OCI-LY3 (cell line): ENCODE measurements at regions not wholly inside any gene's neighbourhood (a gene's known extent, or its start where the extent isn't known, plus 50 kb on each side); places are given as distances from the start of the nearest gene placed in this dataset.

Source experiments
- H2AFZ ChIP-seq: fragments of 200-600, 300-600 bp; shearing (Covaris generic); 2 replicates; pipeline ENCODE4 v1.6.0; 2014; ENCODE audit warnings: antibody characterized with exemption, low read depth, low read length
- H3K27ac ChIP-seq: fragments of 200-600, 300-600 bp; sonication (generic); 2 replicates; pipeline ENCODE4 v1.5.1; 2014; ENCODE audit warnings: mild to moderate bottlenecking, low read length, moderate library complexity, mixed read lengths
- H3K27me3 ChIP-seq: fragments of 200-600, 300-600 bp; sonication (generic); 2 replicates; pipeline ENCODE4 v1.6.1; 2014; ENCODE audit warnings: low read depth, low read length, mixed read lengths
- H3K36me3 ChIP-seq: fragments of 200-600, 300-600 bp; sonication (generic); replicated peaks from 2 replicates; pipeline ENCODE3; 2014; ENCODE audit warnings: low read depth, low read length, mixed read lengths
- H3K4me1 ChIP-seq: fragments of 300-600, 200-600 bp; sonication (generic); 2 replicates; pipeline ENCODE4 v1.6.1; 2014; ENCODE audit warnings: low read length, mixed read lengths
- H3K4me2 ChIP-seq: fragments of 200-600, 300-600 bp; sonication (generic); 2 replicates; pipeline ENCODE4 v1.6.1; 2014; ENCODE audit warnings: low read length, mixed read lengths
- H3K4me3 ChIP-seq: fragments of 300-600, 200-600 bp; sonication (generic); 2 replicates; pipeline ENCODE4 v1.5.1; 2014; ENCODE audit warnings: antibody characterized with exemption, mild to moderate bottlenecking, low read length, moderate library complexity
- H3K79me2 ChIP-seq: fragments of 300-600, 200-600 bp; shearing (Covaris generic); 2 replicates; pipeline ENCODE4 v1.6.1; 2014; ENCODE audit warnings: mild to moderate bottlenecking, low read length, mixed read lengths
- H3K9ac ChIP-seq: fragments of 300-600, 200-600 bp; shearing (Covaris generic); 2 replicates; pipeline ENCODE4 v1.6.0; 2014; ENCODE audit warnings: mild to moderate bottlenecking, low read length, moderate library complexity
- H3K9me3 ChIP-seq: fragments of 200-600, 300-600 bp; shearing (Covaris generic); 2 replicates; pipeline ENCODE4 v1.6.1; 2014; ENCODE audit warnings: low read length, mixed read lengths; ENCODE audit not compliant: insufficient read depth
- H4K20me1 ChIP-seq: fragments of 200-600, 300-600 bp; sonication (generic); 2 replicates; pipeline ENCODE4 v1.6.1; 2016; ENCODE audit warnings: low read length, mixed read lengths; ENCODE audit not compliant: insufficient read depth
- EZH2phosphoT487 ChIP-seq: fragments of 200-600 bp; shearing (Covaris generic); IDR thresholded peaks from 2 replicates; pipeline ENCODE4 v1.6.1; 2018; ENCODE audit warnings: antibody characterized with exemption, mixed run types, low read depth
- TF ChIP-seq, protein P1 (sequence below): fragments of 200-600, 300-600 bp; sonication (generic); IDR thresholded peaks from 2 replicates; pipeline ENCODE4 v1.5.1; 2014; ENCODE audit warnings: antibody characterized with exemption, low read length, low read depth

DNA sequence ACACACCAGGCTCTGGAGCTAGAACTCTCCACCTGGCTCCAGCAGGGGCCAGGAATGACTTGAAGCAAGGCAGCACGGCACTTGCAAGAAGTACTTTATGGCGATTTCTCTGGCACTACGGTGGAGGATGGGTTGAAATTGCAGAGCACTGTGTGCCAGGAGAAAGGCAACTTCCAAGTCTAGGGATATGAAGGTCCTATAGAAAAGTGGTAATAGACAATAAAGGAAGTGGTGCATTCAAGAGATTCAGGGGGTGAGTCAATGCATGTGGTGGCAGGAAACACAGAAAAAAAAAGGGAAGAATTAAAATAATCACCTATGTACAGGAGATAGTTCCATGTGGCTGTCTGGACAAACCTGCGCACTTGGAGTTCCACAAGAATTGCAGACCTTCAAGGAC is 240.3 kb upstream of the DYNLRB2 start:
- no peak overlapping the region for H3K9ac ChIP-seq
- no peaks in the 10 kb centered on the region for H3K4me1 ChIP-seq
- no peaks in the 10 kb centered on the region for H3K27me3 ChIP-seq
- no peak overlapping the region for H3K4me3 ChIP-seq
- H3K9me3 ChIP-seq = no peaks in the 10 kb centered on the region
- H3K79me2 ChIP-seq = no peaks in the 10 kb centered on the region
- no peak overlapping the region for H2AFZ ChIP-seq
- H3K4me2 ChIP-seq = no peak overlapping the region
- H4K20me1 ChIP-seq = no peaks in the 10 kb centered on the region
- H3K36me3 ChIP-seq = no peaks in the 10 kb centered on the region
- TF ChIP-seq, protein P1, sequence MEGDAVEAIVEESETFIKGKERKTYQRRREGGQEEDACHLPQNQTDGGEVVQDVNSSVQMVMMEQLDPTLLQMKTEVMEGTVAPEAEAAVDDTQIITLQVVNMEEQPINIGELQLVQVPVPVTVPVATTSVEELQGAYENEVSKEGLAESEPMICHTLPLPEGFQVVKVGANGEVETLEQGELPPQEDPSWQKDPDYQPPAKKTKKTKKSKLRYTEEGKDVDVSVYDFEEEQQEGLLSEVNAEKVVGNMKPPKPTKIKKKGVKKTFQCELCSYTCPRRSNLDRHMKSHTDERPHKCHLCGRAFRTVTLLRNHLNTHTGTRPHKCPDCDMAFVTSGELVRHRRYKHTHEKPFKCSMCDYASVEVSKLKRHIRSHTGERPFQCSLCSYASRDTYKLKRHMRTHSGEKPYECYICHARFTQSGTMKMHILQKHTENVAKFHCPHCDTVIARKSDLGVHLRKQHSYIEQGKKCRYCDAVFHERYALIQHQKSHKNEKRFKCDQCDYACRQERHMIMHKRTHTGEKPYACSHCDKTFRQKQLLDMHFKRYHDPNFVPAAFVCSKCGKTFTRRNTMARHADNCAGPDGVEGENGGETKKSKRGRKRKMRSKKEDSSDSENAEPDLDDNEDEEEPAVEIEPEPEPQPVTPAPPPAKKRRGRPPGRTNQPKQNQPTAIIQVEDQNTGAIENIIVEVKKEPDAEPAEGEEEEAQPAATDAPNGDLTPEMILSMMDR = no peak
- no peak for TF ChIP-seq EZH2phosphoT487
- no peak overlapping the region for H3K27ac ChIP-seq

- no peak for TF ChIP-seq EZH2phosphoT487
- TF ChIP-seq, protein P1 = no peak
- Histone ChIP-seq H2AFZ (no peak overlapping the region), H3K4me3 (no peak overlapping the region), H3K27ac (no peak overlapping the region), H3K9ac (no peak overlapping the region), H3K79me2 (no peaks in the 10 kb centered on the region), H3K9me3 (no peaks in the 10 kb centered on the region), H3K36me3 (no peaks in the 10 kb centered on the region), H3K4me2 (no peak overlapping the region), H3K4me1 (no peaks in the 10 kb centered on the region), H4K20me1 (no peaks in the 10 kb centered on the region), H3K27me3 (no peaks in the 10 kb centered on the region)
These were observed 241.4 kb upstream of the DYNLRB2 start for GRCh38 chr16:80299416-80299815.

- H2AFZ ChIP-seq = no peak overlapping the region
- H3K4me3 ChIP-seq = no peak overlapping the region
- H3K4me1 ChIP-seq = no peaks in the 10 kb centered on the region
- H3K9ac ChIP-seq = no peak overlapping the region
- TF ChIP-seq, protein P1 = no peak
- H3K79me2 ChIP-seq = no peaks in the 10 kb centered on the region
- H3K4me2 ChIP-seq = no peak overlapping the region
- no peak overlapping the region for H3K27ac ChIP-seq
- H3K27me3 ChIP-seq = no peaks in the 10 kb centered on the region
- no peaks in the 10 kb centered on the region for H3K36me3 ChIP-seq
- no peaks in the 10 kb centered on the region for H4K20me1 ChIP-seq
- no peaks in the 10 kb centered on the region for H3K9me3 ChIP-seq
These were observed 242.1 kb upstream of the DYNLRB2 start for GRCh38 chr16:80298676-80299075.

DNA sequence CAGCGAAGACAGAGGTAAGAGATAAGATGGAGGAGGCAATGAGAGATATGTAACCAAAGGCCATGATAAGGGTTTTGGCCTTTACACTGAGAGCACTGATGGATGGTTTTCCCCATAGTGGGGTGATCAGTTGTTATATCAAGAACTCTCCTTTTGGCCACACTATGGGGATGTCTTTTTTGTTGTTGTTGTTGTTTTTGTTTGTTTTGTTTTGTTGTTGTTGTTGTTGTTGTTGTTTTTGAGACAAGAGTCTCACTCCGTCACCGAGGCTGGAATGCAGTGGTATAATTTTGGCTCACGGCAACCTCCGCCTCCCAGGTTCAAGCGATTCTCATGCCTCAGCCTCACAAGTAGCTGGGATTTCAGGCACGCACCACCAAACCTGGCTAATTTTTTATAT is 244.8 kb upstream of the DYNLRB2 start:
- Histone ChIP-seq H3K27ac (no peak overlapping the region), H3K9ac (no peak overlapping the region), H3K4me2 (no peak overlapping the region), H3K27me3 (no peaks in the 10 kb centered on the region), H3K4me3 (no peak overlapping the region), H3K4me1 (no peaks in the 10 kb centered on the region), H2AFZ (no peak overlapping the region), H3K79me2 (no peaks in the 10 kb centered on the region), H3K9me3 (no peaks in the 10 kb centered on the region), H4K20me1 (no peaks in the 10 kb centered on the region), H3K36me3 (no peaks in the 10 kb centered on the region)
- TF ChIP-seq, protein P1 = no peak
- TF ChIP-seq EZH2phosphoT487 = no peak
